PC-3 (cell line): ENCODE measurements at regions not wholly inside any gene's neighbourhood (a gene's known extent, or its start where the extent isn't known, plus 50 kb on each side); places are given as distances from the start of the nearest gene placed in this dataset.

Source experiments
- ATAC-seq: fragments of 200-7000 bp; cut with Tn5 transposase; 2 replicates; pipeline ENCODE4 v1.9.1; 2020; ENCODE audit warnings: mild to moderate bottlenecking, moderate library complexity
- BruUV-seq: library from RNA; stranded (reverse); fragments of 400-500 nt; replicated peaks from 2 replicates; lab custom pipeline; 2021; lab: Mats Ljungman, UMichigan
- CTCF ChIA-PET: fragments of 300-600 bp; sonication (Branson Sonifier 250); formaldehyde crosslinking; loops from one replicate; lab custom pipeline; 2022; ENCODE audit warnings: antibody characterized with exemption; lab: Charles Lee
- POLR2A ChIA-PET: fragments of 300-600 bp; sonication (Branson Sonifier 250); formaldehyde crosslinking; loops from one replicate; lab custom pipeline; 2022; ENCODE audit warnings: antibody characterized with exemption; ENCODE audit not compliant: unreplicated experiment; lab: Charles Lee
- DNase-seq: peaks from one replicate; pipeline ENCODE4 v3.0.0-alpha.2; 2015
- H2AFZ ChIP-seq: fragments of 300-600 bp; sonication (generic); 2 replicates; pipeline ENCODE4 v1.6.0; 2016; ENCODE audit warnings: antibody characterized with exemption, low read length
- H3F3A ChIP-seq: fragments of 300-600 bp; sonication (generic); one replicate; pipeline ENCODE4 v1.6.0; 2017; ENCODE audit warnings: antibody characterized with exemption, low read length, control low read depth, mild to moderate bottlenecking; ENCODE audit not compliant: unreplicated experiment
- H3K27ac ChIP-seq: fragments of 300-600 bp; sonication (generic); 2 replicates; pipeline ENCODE4 v1.5.1; 2016; ENCODE audit warnings: mild to moderate bottlenecking, low read length
- H3K27me3 ChIP-seq: fragments of 300-600 bp; sonication (generic); 2 replicates; pipeline ENCODE4 v1.6.1; 2016; ENCODE audit warnings: low read length, mixed read lengths
- H3K36me3 ChIP-seq: fragments of 300-600 bp; sonication (generic); 2 replicates; pipeline ENCODE4 v1.6.1; 2016; ENCODE audit warnings: low read depth, mixed run types, low read length, mixed read lengths
- H3K4me1 ChIP-seq: fragments of 300-600 bp; sonication (generic); 2 replicates; pipeline ENCODE4 v1.5.1; 2016; ENCODE audit warnings: low read length; ENCODE audit not compliant: insufficient read depth
- H3K4me2 ChIP-seq: fragments of 300-600 bp; sonication (generic); 2 replicates; pipeline ENCODE4 v1.6.0; 2016; ENCODE audit warnings: low read length
- H3K4me3 ChIP-seq: fragments of 300-600 bp; sonication (generic); 2 replicates; pipeline ENCODE4 v1.5.1; 2016; ENCODE audit warnings: mild to moderate bottlenecking, low read length, mixed read lengths
- H3K79me2 ChIP-seq: fragments of 300-600 bp; sonication (generic); 2 replicates; pipeline ENCODE4 v1.6.1; 2017; ENCODE audit warnings: low read length, mixed read lengths
- H3K9ac ChIP-seq: fragments of 300-600 bp; sonication (generic); 2 replicates; pipeline ENCODE4 v1.6.0; 2016; ENCODE audit warnings: mild to moderate bottlenecking, low read length
- H3K9me2 ChIP-seq: fragments of 300-600 bp; sonication (generic); replicated peaks from 2 replicates; pipeline ENCODE4 v1.6.1; 2016; ENCODE audit warnings: mixed run types, low read length, mixed read lengths
- H3K9me3 ChIP-seq: fragments of 300-600 bp; sonication (generic); 2 replicates; pipeline ENCODE4 v1.6.1; 2016; ENCODE audit warnings: low read length, mixed read lengths
- H4K20me1 ChIP-seq: fragments of 300-600 bp; sonication (generic); 2 replicates; pipeline ENCODE4 v1.6.1; 2016; ENCODE audit warnings: low read length, mixed read lengths
- CTCF ChIP-seq: fragments of 300-600 bp; sonication (generic); conservative IDR thresholded peaks from 2 replicates; pipeline ENCODE4 v1.5.1; 2017; ENCODE audit warnings: antibody characterized with exemption, low read depth, mild to moderate bottlenecking, low read length
- EZH2 ChIP-seq: fragments of 300-600 bp; sonication (generic); IDR thresholded peaks from one replicate; pipeline ENCODE4 v1.6.1; 2017; ENCODE audit warnings: antibody characterized with exemption, mild to moderate bottlenecking, low read length; ENCODE audit not compliant: unreplicated experiment
- EZH2phosphoT487 ChIP-seq: fragments of 300-600 bp; sonication (generic); IDR thresholded peaks from 2 replicates; pipeline ENCODE4 v1.6.1; 2018; ENCODE audit warnings: mild to moderate bottlenecking, antibody characterized with exemption, low read length, borderline replicate concordance
- intact Hi-C: fragments of 100-400 bp; cut with micrococcal nuclease; formaldehyde crosslinking; loops from 2 replicates; pipeline ENCODE4 v1.9.0; 2023

DNA sequence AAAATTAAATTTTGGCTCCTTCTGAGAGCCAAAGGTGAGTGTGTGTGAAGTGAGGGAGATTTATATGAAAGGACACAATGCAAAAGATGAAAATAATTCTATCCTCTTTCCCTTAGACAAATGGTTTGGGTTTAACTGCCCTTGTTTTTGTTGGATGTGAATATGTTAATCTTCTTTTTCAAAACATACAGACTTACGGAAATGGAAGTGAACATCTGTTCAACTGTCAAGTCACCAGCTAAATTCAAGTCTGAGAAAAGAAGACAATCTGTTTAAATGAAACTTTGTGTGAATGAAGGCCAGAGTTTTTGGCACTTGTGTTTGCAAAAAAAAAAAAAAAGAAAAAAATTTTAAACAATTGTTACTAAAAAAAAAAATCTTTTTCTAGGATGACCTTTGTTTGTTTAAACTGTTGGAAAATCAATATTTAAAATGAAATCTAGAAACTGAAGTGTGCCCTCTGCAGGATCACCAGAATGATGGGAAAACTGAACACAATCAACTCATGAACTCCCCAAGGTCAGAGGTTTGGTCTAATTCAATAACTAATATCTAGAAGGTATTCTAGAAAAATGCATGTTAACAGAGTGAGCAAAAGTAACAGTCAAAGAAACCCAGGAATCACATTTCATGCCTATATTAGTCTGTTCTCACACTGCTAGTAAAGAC, 448.8 kb downstream of the FLRT2 start:
- no peaks in the 10 kb centered on the region for H3K36me3 ChIP-seq
- DNase-seq (no peak), ATAC-seq (no peak)
- no peaks in the 10 kb centered on the region for H4K20me1 ChIP-seq
- BruUV-seq: no TSS peak
- H3K27me3 ChIP-seq: no peaks in the 10 kb centered on the region
- H3K9me2 ChIP-seq: no peaks in the 10 kb centered on the region
- H3F3A ChIP-seq: no peaks in the 10 kb centered on the region
- no peak overlapping the region for H3K4me3 ChIP-seq
- peaks cover 25% of the 10 kb centered on the region for H3K9me3 ChIP-seq
- POLR2A ChIA-PET: no interaction called here
- intact Hi-C loops: no loop called here
- no peaks in the 10 kb centered on the region for H3K79me2 ChIP-seq
- no peaks in the 10 kb centered on the region for H3K4me1 ChIP-seq
- CTCF ChIA-PET: no interaction called here
- H3K9ac ChIP-seq: no peak overlapping the region
- no peak overlapping the region for H3K4me2 ChIP-seq
- H2AFZ ChIP-seq: no peak overlapping the region
- no peak overlapping the region for H3K27ac ChIP-seq
- TF ChIP-seq EZH2phosphoT487: no peak
- TF ChIP-seq EZH2: no peak
- TF ChIP-seq CTCF: 0 out of 2 replicates have a peak, but pooled peaks have one; percentile 15

GRCh38 chr14:85974602-85975001, 444.7 kb downstream of the FLRT2 start:
- intact Hi-C loops: no loop called here
- Histone ChIP-seq H3K4me3 (no peak overlapping the region), H2AFZ (no peak overlapping the region), H3K36me3 (no peaks in the 10 kb centered on the region), H3K9me3 (peaks cover 15% of the 10 kb centered on the region; the same call in 1 of the 2 replicates), H3F3A (no peaks in the 10 kb centered on the region), H3K4me1 (no peaks in the 10 kb centered on the region), H3K9me2 (no peaks in the 10 kb centered on the region), H3K9ac (no peak overlapping the region), H4K20me1 (no peaks in the 10 kb centered on the region), H3K27me3 (no peaks in the 10 kb centered on the region), H3K27ac (no peak overlapping the region), H3K79me2 (no peaks in the 10 kb centered on the region), H3K4me2 (no peak overlapping the region)
- DNase-seq (no peak), ATAC-seq (no peak)
- ChIA-PET CTCF (no interaction called here), POLR2A (no interaction called here)
- no peak for TF ChIP-seq CTCF
- no peak for TF ChIP-seq EZH2phosphoT487
- TF ChIP-seq EZH2: no peak
- no TSS peak for BruUV-seq

DNA sequence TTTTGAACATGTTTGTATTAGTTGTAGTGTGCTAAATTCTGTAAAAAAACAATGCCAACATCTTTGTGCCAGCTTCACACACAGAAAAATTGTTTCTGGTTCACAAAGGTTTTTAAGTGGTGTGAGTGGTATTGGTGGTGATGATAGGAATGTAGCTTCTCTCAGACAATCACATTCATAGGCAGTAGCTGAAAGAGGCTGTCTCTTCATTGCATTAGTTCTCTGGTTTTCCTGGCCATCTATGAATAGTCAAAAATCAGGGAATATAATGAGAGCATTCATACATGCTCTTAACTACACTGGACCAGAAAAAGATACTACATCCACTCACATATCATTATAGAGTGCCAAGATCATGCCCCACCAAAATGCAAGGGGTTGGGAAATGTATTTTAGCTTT, 433.5 kb downstream of the FLRT2 start:
- no peaks in the 10 kb centered on the region for H3K27me3 ChIP-seq
- H4K20me1 ChIP-seq: no peaks in the 10 kb centered on the region
- no peak overlapping the region for H3K27ac ChIP-seq
- TF ChIP-seq EZH2phosphoT487: no peak
- no peak for TF ChIP-seq CTCF
- TF ChIP-seq EZH2: no peak
- intact Hi-C loops: no loop called here
- no peaks in the 10 kb centered on the region for H3K79me2 ChIP-seq
- H3K9ac ChIP-seq: no peak overlapping the region
- no peak overlapping the region for H3K4me3 ChIP-seq
- no peak overlapping the region for H2AFZ ChIP-seq
- DNase-seq (no peak), ATAC-seq (no peak)
- POLR2A ChIA-PET: no interaction called here
- BruUV-seq: no TSS peak
- no peaks in the 10 kb centered on the region for H3K4me1 ChIP-seq
- no peaks in the 10 kb centered on the region for H3K9me2 ChIP-seq
- H3K9me3 ChIP-seq: peaks cover 16% of the 10 kb centered on the region; the same call in 1 of the 2 replicates
- no peaks in the 10 kb centered on the region for H3K36me3 ChIP-seq
- CTCF ChIA-PET: no interaction called here
- H3K4me2 ChIP-seq: no peak overlapping the region
- H3F3A ChIP-seq: no peaks in the 10 kb centered on the region
